Spleen (tissue), 11 donors: ENCODE measurements at regions not wholly inside any gene's neighbourhood (a gene's known extent, or its start where the extent isn't known, plus 50 kb on each side); places are given as distances from the start of the nearest gene placed in this dataset.
"Not testable (repeated sequence)": the region's sequence is repeated elsewhere in the genome, so short reads cannot be mapped to it uniquely, and the experiment has no call there.

Experiments
- DNase-seq: peaks from one replicate; pipeline ENCODE4 v3.0.0-alpha.2; 2020
- H3K27ac ChIP-seq, 8 donors: fragments of 200-600 bp; sonication (generic) in 7 of 8; 1 replicate in 4 of 8; 2 replicates in 4 of 8; pipeline versions ENCODE4 v1.5.0 to v1.8.0; 2016 to 2021; ENCODE audit warnings: inconsistent platforms in 4 of 8, mild to moderate bottlenecking in 4 of 8, moderate library complexity in 1 of 8
- H3K27me3 ChIP-seq, 7 donors: fragments of 200-600 bp; sonication (generic) in 6 of 7; replicated peaks in 1 of 7; 1 replicate in 4 of 7; 2 replicates in 3 of 7; pipeline versions ENCODE4 v1.5.0 to v1.8.0; 2016 to 2021; ENCODE audit warnings: inconsistent platforms in 3 of 7, mild to moderate bottlenecking in 1 of 7
- H3K36me3 ChIP-seq, 6 donors: fragments of 200-600 bp; sonication (generic) in 5 of 6; 1 replicate in 4 of 6; 2 replicates in 2 of 6; pipeline versions ENCODE4 v1.5.0 to v1.8.0; 2016 to 2021; ENCODE audit warnings: inconsistent platforms in 2 of 6
- H3K4me1 ChIP-seq, 6 donors: fragments of 200-600 bp; sonication (generic) in 5 of 6; 1 replicate in 3 of 6; 2 replicates in 3 of 6; pipeline versions ENCODE4 v1.5.0 to v1.8.0; 2016 to 2021; ENCODE audit warnings: inconsistent platforms in 3 of 6
- H3K4me3 ChIP-seq, 8 donors: fragments of 200-600 bp; sonication (generic) in 7 of 8; 1 replicate in 4 of 8; 2 replicates in 4 of 8; pipeline versions ENCODE4 v1.5.0 to v1.8.0; 2016 to 2021; ENCODE audit warnings: inconsistent platforms in 4 of 8, mild to moderate bottlenecking in 4 of 8, moderate library complexity in 2 of 8
- H3K9me3 ChIP-seq, 8 donors: fragments of 200-600 bp; sonication (generic) in 7 of 8; 1 replicate in 4 of 8; 2 replicates in 4 of 8; pipeline versions ENCODE4 v1.5.0 to v1.8.0; 2016 to 2021; ENCODE audit warnings: inconsistent platforms in 4 of 8
- POLR2A ChIP-seq, 3 donors: fragments of 450-650 bp; IDR thresholded peaks; one replicate each; pipeline ENCODE4 v1.5.1; 2017; ENCODE audit warnings: antibody characterized with exemption in 3 of 3, mild to moderate bottlenecking in 1 of 3
- POLR2AphosphoS5 ChIP-seq, 3 donors: sonication (generic); formaldehyde crosslinking; IDR thresholded peaks; one replicate each; pipeline ENCODE4 v1.5.1; 2017; ENCODE audit warnings: antibody characterized with exemption in 3 of 3
- WGBS, 5 donors: extraction: QIAGEN DNeasy Blood & Tissue Kit in 3 of 5; methylation state at CpG; one replicate each; pipeline versions ENCODE4 v1.1.5 to v1.1.7; 2013 to 2018; 5-methylcytosine and 5-hydroxymethylcytosine counted together
- intact Hi-C: fragments of 100-400 bp; cut with DNase I; formaldehyde crosslinking; loops from one replicate; pipeline ENCODE4 v1.15.0; 2023; ENCODE audit warnings: low total_unique reads
- TF ChIP-seq, protein P1 (sequence below), 11 experiments: fragments of 200-600 bp in 7 of 11; fragments of 450-650 bp in 4 of 11; sonication (generic) in 4 of 11; IDR thresholded peaks in 8 of 11; conservative IDR thresholded peaks in 3 of 11; 1 replicate in 7 of 11; 2 replicates in 4 of 11; pipeline versions ENCODE4 v1.4.0 to v1.8.0; 2016 to 2021; ENCODE audit warnings: antibody characterized with exemption in 11 of 11, inconsistent platforms in 4 of 11, mild to moderate bottlenecking in 1 of 11
- donor health status: healthy with polysubstance abuse.
- donor health status: DM: no; HTN: no; CAD: no; lungs with moderate emphysema.
- donor health status: DM: no; HTN: no; CAD: no.
- donor health status: Bipolar disorder and iron deficiency.
- donor health status: healthy.
- donor health status: DM: no; HTN: no; CAD: no.
- donor health status: DM: yes; HTN: yes; CAD: no.

- no peak for DNase-seq
- peaks cover 0 to under 1% (median 0%) of the 10 kb centered on the region in 8 donors for H3K9me3 ChIP-seq
- no peak overlapping the region for H3K27ac ChIP-seq
- 75 to 84% (median 80%) methylated on average over 4 of the region's 4 CpGs for WGBS, 5 donors
- no peaks in the 10 kb centered on the region for H3K36me3 ChIP-seq
- intact Hi-C loops = no loop called here
- no peaks in the 10 kb centered on the region for H3K4me1 ChIP-seq
- TF ChIP-seq POLR2A (IDR thresholded peaks at IDR 0.05) (no peak), POLR2AphosphoS5 (IDR thresholded peaks at IDR 0.05) (no peak)
- TF ChIP-seq, protein P1, sequence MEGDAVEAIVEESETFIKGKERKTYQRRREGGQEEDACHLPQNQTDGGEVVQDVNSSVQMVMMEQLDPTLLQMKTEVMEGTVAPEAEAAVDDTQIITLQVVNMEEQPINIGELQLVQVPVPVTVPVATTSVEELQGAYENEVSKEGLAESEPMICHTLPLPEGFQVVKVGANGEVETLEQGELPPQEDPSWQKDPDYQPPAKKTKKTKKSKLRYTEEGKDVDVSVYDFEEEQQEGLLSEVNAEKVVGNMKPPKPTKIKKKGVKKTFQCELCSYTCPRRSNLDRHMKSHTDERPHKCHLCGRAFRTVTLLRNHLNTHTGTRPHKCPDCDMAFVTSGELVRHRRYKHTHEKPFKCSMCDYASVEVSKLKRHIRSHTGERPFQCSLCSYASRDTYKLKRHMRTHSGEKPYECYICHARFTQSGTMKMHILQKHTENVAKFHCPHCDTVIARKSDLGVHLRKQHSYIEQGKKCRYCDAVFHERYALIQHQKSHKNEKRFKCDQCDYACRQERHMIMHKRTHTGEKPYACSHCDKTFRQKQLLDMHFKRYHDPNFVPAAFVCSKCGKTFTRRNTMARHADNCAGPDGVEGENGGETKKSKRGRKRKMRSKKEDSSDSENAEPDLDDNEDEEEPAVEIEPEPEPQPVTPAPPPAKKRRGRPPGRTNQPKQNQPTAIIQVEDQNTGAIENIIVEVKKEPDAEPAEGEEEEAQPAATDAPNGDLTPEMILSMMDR (IDR thresholded peaks at IDR 0.05 in 8 of 11, conservative IDR thresholded peaks at IDR 0.05 in 3 of 11) = no peak
- H3K27me3 ChIP-seq = no peaks in the 10 kb centered on the region
- H3K4me3 ChIP-seq = no peak overlapping the region
Measured at GRCh38 chr2:83970217-83970929, 488.7 kb downstream of the SUCLG1 start.

GRCh38 chr2:83969085-83969484 is 490.0 kb downstream of the SUCLG1 start:
- 70 to 95% (median 87%) methylated on average over 3 of the region's 3 CpGs for WGBS, 5 donors
- DNase-seq = no peak

GRCh38 chr2:83967854-83968253 is 491.2 kb downstream of the SUCLG1 start:
- Histone ChIP-seq H3K4me1 (no peaks in the 10 kb centered on the region), H3K27ac (no peak overlapping the region), H3K36me3 (no peaks in the 10 kb centered on the region), H3K27me3 (no peaks in the 10 kb centered on the region), H3K9me3 (no peaks in the 10 kb centered on the region), H3K4me3 (no peak overlapping the region)
- no peak for TF ChIP-seq POLR2A (IDR thresholded peaks at IDR 0.05)
- no peak for TF ChIP-seq POLR2AphosphoS5 (IDR thresholded peaks at IDR 0.05)
- TF ChIP-seq, protein P1 (IDR thresholded peaks at IDR 0.05 in 8 of 11, conservative IDR thresholded peaks at IDR 0.05 in 3 of 11) = no peak
- 62 to 79% (median 72%) methylated on average over 2 of the region's 2 CpGs for WGBS, 5 donors
- no peak for DNase-seq
- intact Hi-C loops = no loop called here

More at GRCh38 chr2:83969085-83969484, 490.0 kb downstream of the SUCLG1 start:
- Histone ChIP-seq H3K9me3 (no peaks in the 10 kb centered on the region), H3K27ac (no peak overlapping the region), H3K36me3 (no peaks in the 10 kb centered on the region), H3K4me1 (no peaks in the 10 kb centered on the region), H3K27me3 (no peaks in the 10 kb centered on the region), H3K4me3 (no peak overlapping the region)
- TF ChIP-seq, protein P1 (IDR thresholded peaks at IDR 0.05 in 8 of 11, conservative IDR thresholded peaks at IDR 0.05 in 3 of 11) = no peak
- TF ChIP-seq POLR2AphosphoS5 (IDR thresholded peaks at IDR 0.05) (no peak), POLR2A (IDR thresholded peaks at IDR 0.05) (no peak)
- intact Hi-C loops = no loop called here

DNA sequence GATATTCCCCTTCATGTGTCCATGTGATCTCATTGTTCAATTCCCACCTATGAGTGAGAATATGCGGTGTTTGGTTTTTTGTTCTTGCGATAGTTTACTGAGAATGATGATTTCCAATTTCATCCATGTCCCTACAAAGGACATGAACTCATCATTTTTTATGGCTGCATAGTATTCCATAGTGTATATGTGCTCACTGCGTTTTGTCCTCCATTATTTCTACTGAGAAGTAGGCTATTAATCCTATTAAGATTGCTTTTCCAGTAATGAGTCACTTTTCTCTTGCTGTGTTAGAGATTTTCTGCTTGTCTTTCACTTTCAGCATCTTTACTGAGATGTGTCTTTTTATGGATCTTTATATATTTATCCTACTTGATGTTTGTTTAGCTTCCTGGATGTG is 492.1 kb downstream of the SUCLG1 start:
- 86 to 93% (median 92%) methylated on average over 1 to 3 of the region's 3 CpGs for WGBS, 5 donors
- H3K9me3 ChIP-seq, H3K27me3 ChIP-seq, intact Hi-C loops, H3K36me3 ChIP-seq, H3K4me3 ChIP-seq, H3K4me1 ChIP-seq, H3K27ac ChIP-seq, DNase-seq: not testable (repeated sequence)
